Lung (tissue), 11 donors: ENCODE measurements at regions not wholly inside any gene's neighbourhood (a gene's known extent, or its start where the extent isn't known, plus 50 kb on each side); places are given as distances from the start of the nearest gene placed in this dataset.

ENCODE experiments used
- ATAC-seq: fragments of 200-7000 bp; cut with Tn5 transposase; one replicate; pipeline ENCODE4 v1.9.1; 2020; ENCODE audit warnings: moderate number of reproducible peaks; ENCODE audit not compliant: insufficient read depth, low FRiP score
- DNase-seq, 3 donors: peaks; one replicate each; pipeline ENCODE4 v3.0.0-alpha.2; 2013 to 2017
- H3K27ac ChIP-seq, 2 donors: one replicate each; pipeline ENCODE4 v1.5.1; 2013; ENCODE audit warnings: mild to moderate bottlenecking in 2 of 2, moderate library complexity in 2 of 2, control low read depth in 1 of 2, inconsistent platforms in 1 of 2, low read depth in 1 of 2, low read length in 1 of 2
- H3K27me3 ChIP-seq, 3 donors: one replicate each; pipeline ENCODE4 v1.5.1; 2013; ENCODE audit warnings: low read length in 2 of 3; ENCODE audit not compliant: control insufficient read depth in 3 of 3, insufficient read depth in 3 of 3
- H3K36me3 ChIP-seq, 4 donors: one replicate each; pipeline ENCODE4 v1.5.1; 2013; ENCODE audit warnings: low read length in 4 of 4, mild to moderate bottlenecking in 1 of 4, moderate library complexity in 1 of 4; ENCODE audit not compliant: control insufficient read depth in 4 of 4, insufficient read depth in 4 of 4
- H3K4me1 ChIP-seq, 5 donors: one replicate each; pipeline ENCODE4 v1.5.1; 2013; ENCODE audit warnings: low read length in 5 of 5, mild to moderate bottlenecking in 2 of 5, moderate library complexity in 1 of 5; ENCODE audit not compliant: control insufficient read depth in 5 of 5, insufficient read depth in 5 of 5
- H3K4me3 ChIP-seq: one replicate; pipeline ENCODE4 v1.5.1; 2013; ENCODE audit warnings: mild to moderate bottlenecking, control low read depth, moderate library complexity
- H3K9ac ChIP-seq, 2 donors: one replicate each; pipeline ENCODE4 v1.5.1; 2013; ENCODE audit warnings: low read length in 2 of 2, control low read depth in 1 of 2; ENCODE audit not compliant: insufficient read depth in 1 of 2
- H3K9me3 ChIP-seq, 4 donors: one replicate each; pipeline ENCODE4 v1.5.1; 2013; ENCODE audit warnings: low read length in 3 of 4, mild to moderate bottlenecking in 1 of 4, moderate library complexity in 1 of 4; ENCODE audit not compliant: control insufficient read depth in 4 of 4, insufficient read depth in 3 of 4
- WGBS, 2 donors: extraction: QIAGEN DNeasy Blood & Tissue Kit; methylation state at CpG; one replicate each; pipeline ENCODE4 v1.1.7; 2013; 5-methylcytosine and 5-hydroxymethylcytosine counted together
- TF ChIP-seq, protein P1 (sequence below): IDR thresholded peaks from 2 replicates; pipeline ENCODE4 v1.5.1; 2012; ENCODE audit warnings: mild to moderate bottlenecking; ENCODE audit errors: control extremely low read depth, extremely low read depth
- donor health status: control.
- donor health status: control.
- donor health status: Bipolar disorder and iron deficiency.
- donor health status: healthy.
- donor health status: DM: yes; HTN: yes; CAD: no.

GRCh38 chr16:86343027-86343795 lies 167.1 kb upstream of the FOXF1 start:
- Histone ChIP-seq H3K36me3 (no peaks in the 10 kb centered on the region), H3K9ac (no peak overlapping the region), H3K27ac (peak overlapping the region in 1 of 2 donors; percentile 65), H3K4me1 (peaks cover 0 to 24% (median 7%) of the 10 kb centered on the region in 5 donors), H3K9me3 (no peaks in the 10 kb centered on the region), H3K27me3 (peaks cover 0 to 17% (median 2%) of the 10 kb centered on the region in 3 donors), H3K4me3 (no peak overlapping the region)
- peak; percentile 80 to 88 (median 88) for DNase-seq
- TF ChIP-seq, protein P1, sequence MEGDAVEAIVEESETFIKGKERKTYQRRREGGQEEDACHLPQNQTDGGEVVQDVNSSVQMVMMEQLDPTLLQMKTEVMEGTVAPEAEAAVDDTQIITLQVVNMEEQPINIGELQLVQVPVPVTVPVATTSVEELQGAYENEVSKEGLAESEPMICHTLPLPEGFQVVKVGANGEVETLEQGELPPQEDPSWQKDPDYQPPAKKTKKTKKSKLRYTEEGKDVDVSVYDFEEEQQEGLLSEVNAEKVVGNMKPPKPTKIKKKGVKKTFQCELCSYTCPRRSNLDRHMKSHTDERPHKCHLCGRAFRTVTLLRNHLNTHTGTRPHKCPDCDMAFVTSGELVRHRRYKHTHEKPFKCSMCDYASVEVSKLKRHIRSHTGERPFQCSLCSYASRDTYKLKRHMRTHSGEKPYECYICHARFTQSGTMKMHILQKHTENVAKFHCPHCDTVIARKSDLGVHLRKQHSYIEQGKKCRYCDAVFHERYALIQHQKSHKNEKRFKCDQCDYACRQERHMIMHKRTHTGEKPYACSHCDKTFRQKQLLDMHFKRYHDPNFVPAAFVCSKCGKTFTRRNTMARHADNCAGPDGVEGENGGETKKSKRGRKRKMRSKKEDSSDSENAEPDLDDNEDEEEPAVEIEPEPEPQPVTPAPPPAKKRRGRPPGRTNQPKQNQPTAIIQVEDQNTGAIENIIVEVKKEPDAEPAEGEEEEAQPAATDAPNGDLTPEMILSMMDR: no peak
- ATAC-seq: no peak
- WGBS, 2 donors: 23 to 24% methylated on average over 25 of the region's 25 CpGs

- peak overlapping the region in 1 of 2 donors; percentile 43 for H3K27ac ChIP-seq
- no peak overlapping the region for H3K4me3 ChIP-seq
Measured at GRCh38 chr16:86343796-86344585, 166.3 kb upstream of the FOXF1 start.

DNA sequence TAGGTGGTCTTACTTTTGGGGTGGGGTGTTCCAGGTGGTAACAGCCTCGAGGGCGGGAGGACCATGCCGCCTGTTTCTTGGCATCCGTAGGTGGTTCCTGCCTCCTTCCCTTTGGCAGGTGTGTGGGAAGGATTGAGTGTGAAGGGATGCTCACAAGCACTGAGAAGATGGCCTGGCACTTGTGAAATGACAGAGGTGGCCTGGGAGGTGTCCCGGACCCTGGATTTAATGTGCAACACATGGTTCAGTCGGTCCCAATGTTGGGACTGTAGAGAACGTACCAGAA lies 165.8 kb upstream of the FOXF1 start:
- ATAC-seq (no peak), DNase-seq (peak in 2 of 3 donors; percentile 13 to 22)
- peak overlapping the region in 1 of 2 donors; percentile 43 for H3K27ac ChIP-seq
- peaks cover 0 to 17% (median 2%) of the 10 kb centered on the region in 3 donors for H3K27me3 ChIP-seq
- H3K4me1 ChIP-seq: peaks cover 0 to 24% (median 7%) of the 10 kb centered on the region in 5 donors
- H3K36me3 ChIP-seq: no peaks in the 10 kb centered on the region
- no peak overlapping the region for H3K4me3 ChIP-seq
- H3K9me3 ChIP-seq: no peaks in the 10 kb centered on the region
- 72 to 76% methylated on average over 7 of the region's 7 CpGs for WGBS, 2 donors
- TF ChIP-seq, protein P1: no peak
- H3K9ac ChIP-seq: no peak overlapping the region

More at GRCh38 chr16:86343796-86344585, 166.3 kb upstream of the FOXF1 start:
- WGBS, 2 donors: 20% methylated on average over 10 of the region's 10 CpGs
- DNase-seq (peak; percentile 46 to 72 (median 67)), ATAC-seq (no peak)
- no peaks in the 10 kb centered on the region for H3K9me3 ChIP-seq
- no peak overlapping the region for H3K9ac ChIP-seq
- H3K36me3 ChIP-seq: no peaks in the 10 kb centered on the region
- TF ChIP-seq, protein P1: no peak
- peaks cover 0 to 24% (median 7%) of the 10 kb centered on the region in 5 donors for H3K4me1 ChIP-seq
- H3K27me3 ChIP-seq: peaks cover 0 to 17% (median 2%) of the 10 kb centered on the region in 3 donors
